CD4-positive, alpha-beta T cell treated with Interferon gamma for 1 hour (primary cell): ENCODE measurements at regions not wholly inside any gene's neighbourhood (a gene's known extent, or its start where the extent isn't known, plus 50 kb on each side); places are given as distances from the start of the nearest gene placed in this dataset.

Experiments
- DNase-seq: peaks from one replicate; pipeline ENCODE4 v3.0.0-alpha.2; 2020

DNA sequence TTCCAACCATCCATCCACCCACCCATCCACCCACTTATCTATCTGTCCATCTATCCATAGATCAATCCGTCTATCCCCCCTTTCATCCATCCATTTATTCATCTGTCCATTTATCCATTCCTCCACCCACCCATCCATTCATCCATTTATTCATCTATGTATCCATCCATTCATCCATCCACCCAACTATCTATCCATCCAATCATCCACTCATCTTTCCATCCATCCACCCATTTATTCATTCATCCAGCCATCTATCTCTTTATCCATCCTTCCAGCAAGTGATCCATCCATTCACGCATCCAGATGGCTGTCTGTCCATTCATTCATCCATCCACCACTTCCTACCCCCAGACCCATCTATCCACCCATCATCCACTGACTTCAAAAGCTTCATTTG is 84.0 kb upstream of the CD99 start:
- DNase-seq, result no peak

- DNase-seq, result no peak
Measured at GRCh38 chrX:2600564-2600963, 90.5 kb upstream of the CD99 start.

GRCh38 chrX:2596555-2597255 is 94.4 kb upstream of the CD99 start:
- DNase-seq, result no peak

DNA sequence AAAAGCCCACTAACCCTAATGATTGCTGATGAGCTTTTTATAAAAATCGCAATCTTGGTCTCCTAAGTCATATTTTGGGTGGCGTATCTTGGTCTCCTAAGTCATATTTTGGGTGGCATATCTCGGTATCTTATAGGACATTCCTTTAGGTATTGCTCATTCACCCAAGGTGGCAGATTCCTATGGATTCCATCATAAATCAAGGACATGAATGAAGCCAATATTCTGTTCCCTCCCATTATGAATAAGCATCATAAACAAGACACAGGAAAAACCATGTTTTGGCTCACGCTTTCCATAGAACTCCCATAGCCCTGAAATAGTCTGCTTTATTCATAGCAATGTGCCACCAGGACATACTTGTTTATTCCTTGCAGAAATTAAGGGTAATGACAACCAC is 95.0 kb upstream of the CD99 start:
- DNase-seq, result no peak

GRCh38 chrX:2595258-2595657 is 94.5 kb upstream of the DHRSX start:
- no peak for DNase-seq

- DNase-seq, result no peak
Measured at GRCh38 chrX:2594491-2594890, 93.7 kb upstream of the DHRSX start.

DNA sequence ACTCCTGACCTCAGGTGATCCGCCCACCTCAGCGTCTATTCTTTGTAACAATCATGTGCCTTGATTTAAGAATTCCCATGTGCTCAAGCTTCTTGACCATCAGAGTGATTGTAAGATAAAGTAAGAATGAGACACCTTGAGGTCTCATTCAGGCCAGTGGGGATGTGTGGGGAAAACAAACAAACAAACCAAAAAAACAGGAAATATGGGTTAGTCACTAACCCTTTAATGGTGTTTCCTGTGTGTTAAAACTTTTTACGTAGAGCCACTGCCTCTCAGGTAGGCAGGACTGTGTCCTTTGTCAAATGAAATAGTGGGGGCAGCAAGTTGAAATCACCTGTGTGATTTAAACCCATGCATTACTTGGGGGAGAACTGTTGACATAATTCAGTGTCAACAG is 91.5 kb upstream of the DHRSX start:
- DNase-seq, result no peak

DNA sequence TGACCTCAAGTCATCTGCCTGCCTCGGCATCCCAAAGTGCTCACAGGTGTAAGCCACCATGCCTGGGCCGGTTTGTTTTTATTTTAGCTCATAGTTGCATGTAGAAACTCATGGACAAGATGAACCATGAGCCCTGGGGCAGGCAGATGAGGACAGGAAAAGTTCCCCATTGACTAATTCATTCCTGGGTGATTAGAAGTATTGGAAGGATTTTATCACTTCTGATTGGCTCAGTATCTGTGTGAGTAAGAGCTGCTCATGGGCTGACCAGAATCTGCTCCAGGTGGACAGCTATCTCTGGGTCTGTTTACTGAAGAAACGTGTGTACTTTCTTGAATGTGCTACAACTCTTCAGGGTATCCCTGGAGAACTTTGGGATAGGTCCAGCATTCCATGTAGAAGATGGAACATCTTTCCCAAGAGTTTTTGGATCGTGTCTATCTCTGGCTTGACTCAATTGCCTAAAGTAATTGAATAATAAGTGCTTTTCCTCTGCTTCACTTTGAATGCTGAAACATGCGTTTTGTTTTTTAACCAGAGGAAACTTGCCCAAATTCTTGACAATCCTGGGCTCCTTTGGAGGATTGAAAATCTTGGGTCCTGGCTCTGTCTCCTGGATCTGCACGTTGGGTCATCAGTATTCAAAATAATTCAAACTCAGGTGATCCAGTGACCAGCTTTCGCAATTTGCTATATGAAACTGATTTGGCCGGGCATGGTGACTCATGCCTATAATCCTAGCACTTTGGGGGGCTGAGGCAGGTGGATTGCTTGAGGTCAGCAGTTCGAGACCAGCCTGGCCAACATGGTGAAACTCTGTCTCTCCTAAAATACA is 88.6 kb upstream of the DHRSX start:
- DNase-seq, result no peak

DNA sequence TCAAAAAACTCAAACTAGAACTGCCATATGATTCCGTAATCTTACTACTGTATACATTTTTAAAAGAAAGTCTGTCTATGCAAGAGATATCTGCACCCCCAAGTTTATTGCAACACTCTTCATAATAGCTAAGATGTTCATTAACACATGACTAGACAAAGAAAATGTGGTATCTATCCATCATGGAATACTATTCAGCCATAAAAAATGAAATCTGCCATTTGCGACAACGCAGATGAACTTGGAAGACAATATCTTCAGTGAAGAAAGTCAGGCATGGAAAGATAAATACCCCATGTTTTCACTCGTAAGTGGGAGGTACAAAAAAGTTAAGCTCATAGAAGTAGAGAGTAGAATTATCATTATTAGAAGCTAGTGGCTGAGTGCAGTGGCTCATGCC is 87.3 kb upstream of the DHRSX start:
- no peak for DNase-seq

DNA sequence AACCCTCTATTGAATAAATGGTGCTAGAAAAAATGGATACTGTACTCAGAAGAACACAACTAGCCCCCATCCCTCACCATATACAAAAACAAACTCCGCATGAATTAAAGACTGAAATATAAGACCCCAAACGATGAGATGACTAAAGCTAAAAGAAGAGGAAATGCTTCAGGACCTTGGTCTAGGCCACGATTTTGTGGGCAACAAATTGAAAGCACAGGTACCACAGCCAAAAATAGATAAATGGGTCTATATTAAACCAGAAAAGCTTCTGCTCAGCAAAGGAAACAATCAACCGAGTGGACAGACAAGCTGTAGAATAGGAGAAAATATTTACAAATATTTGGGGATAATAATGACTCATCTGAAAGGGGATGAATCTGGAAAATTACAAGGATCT is 86.4 kb upstream of the DHRSX start:
- no peak for DNase-seq

- DNase-seq, result no peak
Measured at GRCh38 chrX:2585158-2585470, 84.3 kb upstream of the DHRSX start.

DNA sequence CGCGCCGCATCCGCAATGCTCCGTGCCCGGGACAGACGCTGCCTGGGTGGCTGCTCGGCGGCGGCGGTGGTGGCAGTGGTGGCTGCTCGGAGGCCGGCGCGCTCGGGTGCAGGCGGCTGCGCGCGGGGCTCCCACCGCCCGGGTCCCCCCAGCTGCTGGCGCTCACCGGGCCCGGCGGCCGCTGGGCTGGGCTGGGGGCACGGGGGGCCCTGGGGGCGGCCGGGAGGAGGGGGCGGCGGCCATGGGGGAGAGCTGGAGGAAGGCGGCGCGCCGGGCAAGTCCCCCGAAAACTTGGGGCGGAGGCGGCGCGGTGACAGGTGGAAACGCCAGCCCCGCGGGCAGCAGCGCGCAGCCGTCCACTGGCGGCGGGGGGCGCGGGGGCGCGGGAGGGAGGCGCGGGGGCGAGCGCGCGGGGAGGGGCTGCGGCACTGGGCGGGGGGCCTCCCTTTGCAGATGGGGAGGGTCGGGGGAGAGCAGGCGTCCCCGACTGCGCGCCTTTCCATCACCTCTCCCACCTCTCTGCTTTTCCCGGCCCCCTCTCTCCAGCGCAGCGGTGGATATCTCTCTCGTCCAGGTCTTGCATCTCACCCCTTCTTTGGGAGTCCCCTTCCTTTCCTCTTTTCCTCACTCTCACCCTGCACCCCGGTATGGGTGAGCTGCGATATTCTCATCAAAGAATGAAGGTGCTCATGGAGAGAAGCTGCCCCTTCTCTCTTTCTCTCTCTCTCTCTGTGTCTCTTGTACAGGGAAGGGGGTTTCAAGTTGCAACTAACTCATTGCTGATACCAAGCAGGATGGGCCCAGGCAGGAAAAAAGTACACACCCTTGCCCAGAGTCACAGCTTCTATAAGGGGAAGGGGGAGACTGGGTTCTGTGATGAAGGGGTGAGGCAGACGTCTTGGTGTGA is 83.7 kb upstream of the DHRSX start:
- DNase-seq, result no peak

GRCh38 chrX:2583194-2584162 is 82.7 kb upstream of the DHRSX start:
- no peak for DNase-seq

DNA sequence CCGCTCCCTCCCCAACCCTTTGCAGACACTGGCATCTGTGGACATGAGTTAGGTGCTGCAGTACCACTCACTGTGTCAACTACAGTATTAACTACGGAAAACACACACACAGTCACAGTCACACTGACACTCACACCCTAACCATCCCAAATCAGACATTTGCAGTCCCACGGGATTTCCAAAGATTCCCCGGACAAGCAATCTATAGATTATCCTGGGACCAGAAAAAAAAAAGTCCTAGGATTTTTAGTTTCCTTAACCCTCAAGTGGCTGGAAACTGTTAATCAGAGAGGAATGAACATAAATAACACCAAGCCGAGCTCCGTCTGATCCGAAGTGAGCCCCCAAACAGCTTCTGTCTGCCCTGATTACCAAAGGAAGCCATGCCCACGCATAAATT is 81.9 kb upstream of the DHRSX start:
- DNase-seq, result no peak

GRCh38 chrX:2581296-2581695 is 80.5 kb upstream of the DHRSX start:
- no peak for DNase-seq

- no peak for DNase-seq
Measured at GRCh38 chrX:2578864-2579263, 78.1 kb upstream of the DHRSX start.

DNA sequence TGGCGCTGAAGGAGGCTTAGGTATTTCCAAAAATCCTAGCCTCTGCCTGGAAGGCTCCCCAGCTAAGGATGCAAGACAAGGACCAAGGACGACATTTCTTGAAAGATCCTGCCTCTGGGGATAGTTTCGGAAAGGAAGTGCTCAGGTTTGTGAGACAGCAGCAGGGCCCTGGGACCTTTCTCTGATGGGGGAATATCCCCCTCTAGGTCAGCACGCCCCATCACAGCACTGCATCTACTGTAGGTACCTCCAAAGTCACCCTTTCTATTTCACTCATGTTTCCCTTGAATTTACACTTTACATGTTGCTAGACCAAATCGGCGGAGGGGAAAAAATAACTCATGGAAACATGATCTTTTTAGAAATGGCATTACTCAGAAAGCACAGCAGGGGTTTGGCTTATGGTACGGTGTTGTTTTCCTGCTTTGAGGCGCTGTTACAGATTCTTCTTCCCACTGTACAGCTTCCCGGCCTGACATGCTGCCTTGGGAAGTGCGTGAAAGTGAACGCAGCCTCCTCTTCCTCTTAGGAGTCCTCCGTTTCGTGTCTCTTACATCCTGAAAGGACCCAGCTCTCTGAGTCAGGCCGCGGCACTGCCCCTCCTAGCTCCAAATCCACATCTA is 77.2 kb upstream of the DHRSX start:
- no peak for DNase-seq

- DNase-seq, result no peak
Measured at GRCh38 chrX:2576793-2577192, 76.0 kb upstream of the DHRSX start.

GRCh38 chrX:2574271-2574670 is 73.5 kb upstream of the DHRSX start:
- DNase-seq, result no peak

DNA sequence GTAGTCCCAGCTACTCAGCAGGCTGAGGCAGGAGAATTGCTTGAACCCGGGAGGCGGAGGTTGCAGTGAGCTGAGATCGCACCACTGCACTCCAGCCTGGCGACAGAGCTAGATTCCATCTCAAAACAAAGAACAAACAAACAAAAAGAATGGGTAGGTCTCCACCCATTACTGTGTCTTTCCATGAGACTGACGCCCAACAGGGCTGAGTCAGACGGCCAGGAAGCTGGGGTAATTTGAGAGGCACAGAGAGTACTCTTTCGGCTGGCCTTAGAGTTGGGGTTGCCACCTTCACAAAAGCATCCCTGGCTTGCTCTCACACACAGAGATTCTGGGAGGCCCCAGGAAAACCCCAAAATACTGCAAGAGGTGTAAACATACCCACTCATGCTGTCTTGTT is 72.0 kb upstream of the DHRSX start:
- DNase-seq, result no peak

DNA sequence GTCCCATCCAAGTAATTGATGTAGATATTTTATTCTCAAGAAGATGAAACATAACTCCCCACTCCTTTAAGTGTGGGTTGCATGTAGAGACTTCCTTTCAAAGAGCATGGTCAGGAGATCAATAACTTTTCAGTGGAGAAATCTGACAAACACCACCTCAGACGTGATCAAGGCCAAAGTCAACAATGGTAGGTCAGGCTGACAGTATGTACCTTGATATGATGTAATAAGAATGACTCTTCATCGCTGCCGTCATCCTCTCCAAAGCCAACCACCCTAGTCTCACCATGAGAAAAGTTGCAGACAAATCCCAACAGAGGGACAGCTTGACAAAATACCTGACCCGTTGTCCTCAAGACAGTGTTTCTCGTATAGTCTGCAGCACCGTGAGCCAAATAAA is 67.3 kb upstream of the DHRSX start:
- no peak for DNase-seq

- no peak for DNase-seq
Measured at GRCh38 chrX:2566055-2566454, 65.3 kb upstream of the DHRSX start.
